ENCODE measurements at regions not wholly inside any gene's neighbourhood (a gene's known extent, or its start where the extent isn't known, plus 50 kb on each side); places are given as distances from the start of the nearest gene placed in this dataset.

DNA sequence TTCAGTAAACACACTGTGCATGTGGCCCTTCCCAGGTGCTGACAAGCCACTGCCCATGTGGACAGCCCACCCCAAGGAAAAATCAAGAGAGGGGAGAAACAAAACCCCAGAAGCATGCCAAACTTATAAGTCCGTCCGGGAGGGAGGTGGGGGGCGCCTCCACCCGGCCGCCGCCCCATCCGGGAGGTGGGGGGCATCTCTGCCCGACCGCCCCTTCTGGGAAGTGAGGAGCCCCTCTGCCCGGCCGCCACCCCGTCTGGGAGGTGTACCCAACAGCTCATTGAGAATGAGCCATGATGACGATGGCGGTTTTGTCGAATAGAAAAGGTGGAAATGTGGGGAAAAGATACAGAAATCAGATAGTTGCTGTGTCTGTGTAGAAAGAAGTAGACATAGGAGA lies 53.8 kb upstream of the C2CD4B start:
- H3K27me3 ChIP-seq, result peaks cover 0 to 5% (median 0%) of the 10 kb centered on the region in 9 donors
- no peak for DNase-seq
- H3K27ac ChIP-seq, result no peak overlapping the region
- no peaks in the 10 kb centered on the region for H3K36me3 ChIP-seq
- no peak for ATAC-seq
- peaks cover 0 to 31% (median 14%) of the 10 kb centered on the region in 12 donors for H3K9me3 ChIP-seq
- no peak for TF ChIP-seq POLR2A (IDR thresholded peaks at IDR 0.05)
- TF ChIP-seq, protein P1, sequence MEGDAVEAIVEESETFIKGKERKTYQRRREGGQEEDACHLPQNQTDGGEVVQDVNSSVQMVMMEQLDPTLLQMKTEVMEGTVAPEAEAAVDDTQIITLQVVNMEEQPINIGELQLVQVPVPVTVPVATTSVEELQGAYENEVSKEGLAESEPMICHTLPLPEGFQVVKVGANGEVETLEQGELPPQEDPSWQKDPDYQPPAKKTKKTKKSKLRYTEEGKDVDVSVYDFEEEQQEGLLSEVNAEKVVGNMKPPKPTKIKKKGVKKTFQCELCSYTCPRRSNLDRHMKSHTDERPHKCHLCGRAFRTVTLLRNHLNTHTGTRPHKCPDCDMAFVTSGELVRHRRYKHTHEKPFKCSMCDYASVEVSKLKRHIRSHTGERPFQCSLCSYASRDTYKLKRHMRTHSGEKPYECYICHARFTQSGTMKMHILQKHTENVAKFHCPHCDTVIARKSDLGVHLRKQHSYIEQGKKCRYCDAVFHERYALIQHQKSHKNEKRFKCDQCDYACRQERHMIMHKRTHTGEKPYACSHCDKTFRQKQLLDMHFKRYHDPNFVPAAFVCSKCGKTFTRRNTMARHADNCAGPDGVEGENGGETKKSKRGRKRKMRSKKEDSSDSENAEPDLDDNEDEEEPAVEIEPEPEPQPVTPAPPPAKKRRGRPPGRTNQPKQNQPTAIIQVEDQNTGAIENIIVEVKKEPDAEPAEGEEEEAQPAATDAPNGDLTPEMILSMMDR (IDR thresholded peaks at IDR 0.05), result no peak
- 95 to 96% (median 95%) methylated on average over 15 of the region's 15 CpGs for WGBS, 4 donors
- no peak overlapping the region for H3K4me3 ChIP-seq
- intact Hi-C loops (cut with DNase I), result no loop called here
- no peaks in the 10 kb centered on the region for H3K4me1 ChIP-seq

DNA sequence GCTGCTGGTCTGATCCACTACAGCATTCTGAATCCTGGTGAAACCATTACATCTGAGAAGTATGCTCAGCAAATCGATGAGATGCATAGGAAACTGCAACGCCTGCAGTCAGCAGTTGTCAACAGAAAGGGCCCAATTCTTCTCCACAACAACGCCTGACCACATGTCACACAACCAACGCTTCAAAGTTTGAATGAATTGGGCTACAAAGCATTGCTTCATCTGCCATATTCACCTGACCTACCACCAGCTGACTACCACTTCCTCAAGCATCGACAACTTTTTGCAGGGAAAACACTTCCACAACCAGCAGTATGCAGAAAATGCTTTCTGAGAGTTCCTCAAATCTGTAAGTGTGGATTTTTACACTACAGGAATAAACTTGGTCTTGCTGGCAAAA lies 54.7 kb upstream of the C2CD4B start:
- ATAC-seq, result no peak
- Histone ChIP-seq H3K27ac (no peak overlapping the region), H3K9me3 (peaks cover 0 to 31% (median 14%) of the 10 kb centered on the region in 12 donors), H3K4me1 (no peaks in the 10 kb centered on the region), H3K27me3 (peaks cover 0 to 7% (median 0%) of the 10 kb centered on the region in 9 donors), H3K36me3 (no peaks in the 10 kb centered on the region), H3K4me3 (no peak overlapping the region)
- 87 to 94% (median 89%) methylated on average over 5 of the region's 5 CpGs for WGBS, 4 donors
- intact Hi-C loops (cut with DNase I), result no loop called here
- DNase-seq, result no peak
- TF ChIP-seq POLR2A (IDR thresholded peaks at IDR 0.05), result no peak
- TF ChIP-seq, protein P1 (IDR thresholded peaks at IDR 0.05), result no peak

DNA sequence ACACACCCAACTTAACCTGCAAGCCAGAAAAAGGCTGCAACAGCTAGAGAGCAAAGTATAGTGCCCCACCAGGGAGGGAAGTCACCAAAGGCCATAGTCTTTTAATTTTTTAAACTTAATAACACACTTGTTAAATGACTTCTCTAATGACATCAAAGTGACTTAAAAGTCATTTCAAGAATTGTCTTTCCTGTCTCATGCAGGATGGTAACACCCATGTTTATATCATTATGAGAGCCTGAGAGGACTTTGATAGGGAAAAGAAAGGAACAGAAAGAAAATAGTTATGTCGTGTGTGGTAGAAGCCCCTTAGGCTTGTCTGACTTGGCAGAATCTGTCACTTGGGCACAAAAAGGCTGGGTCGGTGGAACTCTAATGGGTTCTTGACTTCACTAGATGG lies 57.9 kb upstream of the C2CD4B start:
- no peak for DNase-seq
- no peak for ATAC-seq
- Histone ChIP-seq H3K4me1 (no peaks in the 10 kb centered on the region), H3K9me3 (peaks cover 0 to 4% (median 0%) of the 10 kb centered on the region in 12 donors), H3K27me3 (peaks cover 0 to 7% (median 0%) of the 10 kb centered on the region in 9 donors), H3K36me3 (no peaks in the 10 kb centered on the region), H3K27ac (no peak overlapping the region), H3K4me3 (no peak overlapping the region)
- TF ChIP-seq POLR2A (IDR thresholded peaks at IDR 0.05), result no peak
- TF ChIP-seq, protein P1 (IDR thresholded peaks at IDR 0.05), result no peak
- WGBS, 4 donors, result 65 to 80% (median 76%) methylated on average over 2 of the region's 2 CpGs
- intact Hi-C loops (cut with DNase I), result no loop called here

DNA sequence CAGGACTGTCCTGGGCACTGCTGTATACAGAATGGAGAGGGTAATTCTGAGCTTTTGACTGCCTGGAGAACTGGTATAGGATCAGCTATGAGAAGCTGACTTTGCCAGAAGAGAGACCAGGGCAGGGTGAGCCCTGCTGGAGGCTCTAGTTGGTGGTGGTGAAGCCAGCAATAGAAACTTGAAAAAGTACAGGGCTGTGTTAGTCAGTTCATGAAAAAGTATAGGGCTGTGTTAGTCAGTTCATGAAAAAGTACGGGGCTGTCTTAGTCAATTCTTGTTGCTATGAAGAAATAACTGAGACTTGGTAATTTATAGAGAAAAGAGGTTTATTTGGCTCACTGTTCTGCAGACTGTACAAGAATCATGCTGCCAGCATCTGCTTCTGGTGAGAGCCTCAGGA lies 63.5 kb upstream of the C2CD4B start:
- intact Hi-C loops (cut with DNase I), result no loop called here
- no peaks in the 10 kb centered on the region for H3K9me3 ChIP-seq
- ATAC-seq, result no peak
- no peaks in the 10 kb centered on the region for H3K36me3 ChIP-seq
- H3K4me3 ChIP-seq, result no peak overlapping the region
- DNase-seq, result no peak
- no peaks in the 10 kb centered on the region for H3K4me1 ChIP-seq
- 92 to 100% (median 97%) methylated on average over 1 of the region's 1 CpG for WGBS, 4 donors
- H3K27ac ChIP-seq, result no peak overlapping the region
- TF ChIP-seq POLR2A (IDR thresholded peaks at IDR 0.05), result no peak
- TF ChIP-seq, protein P1 (IDR thresholded peaks at IDR 0.05), result no peak
- H3K27me3 ChIP-seq, result peaks cover 0 to 7% (median 0%) of the 10 kb centered on the region in 9 donors

All from heart left ventricle (tissue), 16 donors.